NCI-H345 treated with DMSO at 0.1 percent for 48 hours (cell line): ENCODE measurements at regions not wholly inside any gene's neighbourhood (a gene's known extent, or its start where the extent isn't known, plus 50 kb on each side); places are given as distances from the start of the nearest gene placed in this dataset.
"Not testable (repeated sequence)": the region's sequence is repeated elsewhere in the genome, so short reads cannot be mapped to it uniquely, and the experiment has no call there.

Experiments used
- DNase-seq: peaks from one replicate; lab custom pipeline; 2025; ENCODE audit not compliant: unreplicated experiment; lab: John Stamatoyannopoulos, UW

DNA sequence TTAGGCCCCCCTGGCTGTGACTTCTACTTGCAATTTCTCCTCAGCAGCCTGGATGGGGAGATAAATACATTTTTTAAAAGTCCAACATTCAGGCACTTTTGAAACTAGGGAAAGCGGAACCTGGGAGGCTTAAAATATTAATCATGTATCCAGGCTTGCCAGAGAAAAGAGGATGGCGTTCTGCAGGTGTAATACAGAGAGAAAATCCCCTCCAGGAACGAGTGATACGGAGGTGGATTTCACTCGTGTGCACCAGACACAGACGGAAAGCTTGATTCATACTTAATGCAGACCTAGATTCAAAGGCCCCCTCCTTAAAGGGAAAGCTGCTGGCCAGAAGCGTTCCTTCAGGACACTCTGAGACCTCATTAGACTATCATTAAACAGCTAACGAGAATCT is 354.0 kb upstream of the BOD1L1 start:
- no peak for DNase-seq

DNA sequence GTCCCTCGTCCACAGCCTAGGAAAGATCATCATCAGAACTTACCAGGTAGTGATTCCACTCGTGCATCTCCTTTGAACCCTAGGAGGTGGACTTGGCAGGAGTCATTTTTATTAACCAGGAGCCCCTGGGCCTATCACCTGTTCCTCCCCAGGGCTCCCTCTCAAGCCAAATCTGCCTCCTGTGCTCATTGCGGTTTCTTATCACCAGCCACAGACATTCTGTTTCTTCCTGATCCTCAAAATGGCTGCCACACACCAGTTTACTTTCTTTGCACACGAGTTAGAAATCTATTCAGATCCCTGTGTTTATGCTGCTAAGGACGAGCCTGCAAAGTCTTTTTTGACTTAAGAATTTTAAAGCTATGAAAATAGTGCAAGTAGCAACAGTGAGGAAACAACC is 354.5 kb upstream of the BOD1L1 start:
- DNase-seq = no peak

DNA sequence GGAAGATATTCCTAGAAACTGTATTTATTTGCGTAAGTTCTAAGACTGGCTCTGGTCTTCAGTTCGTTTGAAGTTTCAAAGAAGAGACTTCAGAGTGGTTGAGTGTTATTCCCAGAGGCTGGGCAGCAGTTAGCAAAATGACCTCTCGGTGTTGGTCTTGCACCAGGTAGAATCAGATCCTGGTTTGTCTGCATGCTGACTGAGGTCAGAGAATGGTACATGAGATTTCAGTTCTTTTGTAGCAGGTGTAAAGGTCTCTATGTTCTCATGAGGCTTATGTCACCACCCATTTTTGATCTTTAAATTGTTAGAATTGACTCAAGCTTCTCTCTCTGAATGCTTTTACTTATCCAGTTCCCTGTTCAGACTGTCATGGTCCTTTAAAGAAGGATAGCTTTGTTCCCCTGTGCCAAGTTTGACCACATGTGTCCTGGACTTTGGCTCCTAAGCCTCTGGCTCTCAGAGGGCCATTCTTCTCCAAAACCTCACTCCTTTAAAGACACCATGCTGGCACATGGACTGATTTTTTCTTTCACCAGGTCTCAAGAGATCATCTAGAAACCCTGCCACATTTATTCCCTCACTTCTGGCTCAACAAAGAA is 355.8 kb upstream of the BOD1L1 start:
- DNase-seq = no peak

DNA sequence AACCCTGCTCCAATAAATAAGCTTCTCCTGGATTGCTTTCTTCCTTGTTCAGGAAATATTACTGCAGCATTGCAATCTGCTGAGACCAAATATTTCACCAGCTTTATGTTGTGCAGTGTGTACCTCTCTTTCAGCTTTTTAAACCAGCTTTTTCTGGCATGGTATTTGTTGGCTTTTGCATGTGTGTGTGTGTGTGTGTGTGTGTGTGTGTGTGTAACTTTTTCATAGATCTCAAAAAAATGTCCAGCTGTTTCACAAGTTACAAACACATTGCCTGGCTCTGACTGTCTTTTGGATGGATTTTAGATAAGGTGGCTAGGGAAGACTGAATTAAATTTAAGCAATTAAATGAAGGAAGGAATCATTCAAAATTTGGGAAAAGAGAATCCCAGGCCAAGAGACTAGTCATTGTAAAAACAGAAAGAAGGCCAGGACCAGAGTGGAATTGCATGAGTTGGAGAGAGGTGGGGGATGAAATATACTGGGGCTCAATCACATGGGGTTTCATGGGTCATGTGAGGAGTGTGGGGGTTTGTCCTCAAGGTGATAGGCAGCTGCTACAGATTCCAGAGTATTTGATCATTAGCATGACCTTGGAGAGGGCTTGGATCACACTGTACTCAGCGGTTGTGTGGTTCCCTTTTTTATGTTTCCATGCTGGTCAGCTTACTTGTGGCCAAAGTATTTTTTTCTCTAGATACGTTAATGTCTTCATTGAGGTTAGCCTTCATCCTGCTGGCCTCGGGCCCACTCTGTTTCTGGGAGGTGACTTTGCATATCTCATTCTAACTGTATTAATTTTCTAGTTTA is 357.7 kb upstream of the BOD1L1 start:
- DNase-seq = no peak

DNA sequence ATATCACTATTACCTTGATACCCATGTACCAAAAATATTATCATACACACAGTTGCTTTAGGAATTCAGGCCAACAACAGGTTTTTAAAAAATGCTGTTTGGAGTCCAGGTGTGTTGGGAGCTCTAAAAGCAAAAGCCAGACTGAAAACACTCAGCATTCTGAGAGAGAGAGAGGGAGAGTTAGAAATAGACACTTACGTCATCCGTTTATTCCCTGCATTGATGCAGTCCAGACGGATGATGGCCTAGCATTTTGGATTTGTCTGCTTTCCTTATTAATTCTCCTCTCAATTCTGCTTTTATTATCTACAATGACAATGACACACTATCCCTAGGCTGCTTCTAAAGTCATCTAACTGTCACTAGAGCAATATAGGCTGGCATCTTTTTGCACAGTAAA is 358.3 kb upstream of the BOD1L1 start:
- DNase-seq = no peak

DNA sequence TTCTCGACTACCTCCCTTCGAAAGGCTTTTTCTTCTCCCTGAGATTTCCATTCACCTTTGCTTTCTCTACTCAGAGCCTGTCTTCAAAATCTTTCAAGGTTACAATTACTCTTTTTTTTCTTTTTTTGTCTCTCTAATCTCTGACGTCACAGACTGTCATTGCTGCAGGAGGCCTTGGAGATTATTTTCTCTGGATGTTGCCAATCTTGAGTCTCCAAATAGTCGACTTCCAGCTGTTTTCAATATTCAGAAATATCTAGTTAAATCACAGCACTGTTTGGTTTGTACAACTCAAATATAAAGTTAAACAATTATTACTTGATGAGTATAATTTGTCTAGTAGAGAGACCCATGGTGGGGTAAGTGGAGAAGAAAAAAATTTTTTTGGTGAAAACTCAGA is 359.0 kb upstream of the BOD1L1 start:
- DNase-seq = no peak

DNA sequence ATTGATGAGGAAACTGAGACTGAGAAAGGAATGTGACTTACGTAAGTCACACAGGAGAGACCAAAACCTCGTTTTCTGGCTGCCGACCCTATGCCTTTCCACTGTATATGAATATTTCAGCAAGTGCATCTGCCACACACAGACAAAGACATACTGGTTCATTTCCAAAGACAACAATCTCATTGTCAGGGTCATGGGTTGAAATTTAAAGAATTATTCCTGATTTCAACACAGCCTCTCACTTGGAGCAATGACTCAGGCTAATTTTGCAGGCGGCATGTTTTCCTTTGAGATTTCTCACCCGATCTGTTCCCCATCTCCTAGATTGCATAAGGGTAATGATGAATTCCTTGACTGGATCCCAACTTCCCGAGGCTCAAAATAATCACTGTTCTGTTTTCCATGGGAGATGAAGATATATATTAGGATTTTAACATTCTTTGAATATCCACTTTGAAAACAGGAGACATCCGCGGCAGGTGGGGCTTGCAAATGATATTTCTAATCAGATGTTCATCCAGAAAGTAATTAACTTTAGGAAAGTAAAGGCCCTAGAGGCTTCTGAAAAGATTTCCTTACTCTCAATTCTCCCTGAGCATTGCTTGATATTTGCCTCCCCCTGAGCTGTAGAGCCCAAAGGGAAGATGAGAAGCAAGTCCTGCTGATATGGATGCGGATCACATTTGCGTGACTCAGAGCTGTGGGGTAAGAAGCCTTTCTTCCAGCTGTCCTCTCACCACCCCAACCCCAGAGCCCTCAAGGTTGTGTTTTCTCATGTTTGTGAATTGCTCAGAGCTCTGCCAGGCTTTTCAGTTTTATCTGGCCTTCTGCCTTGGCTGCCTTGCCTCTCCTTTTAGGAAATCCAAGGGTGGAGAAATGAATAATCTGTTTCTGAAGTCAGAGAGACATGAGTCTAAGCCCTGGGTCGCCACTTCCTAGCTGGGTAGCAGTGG is 361.1 kb upstream of the BOD1L1 start:
- no peak for DNase-seq

DNA sequence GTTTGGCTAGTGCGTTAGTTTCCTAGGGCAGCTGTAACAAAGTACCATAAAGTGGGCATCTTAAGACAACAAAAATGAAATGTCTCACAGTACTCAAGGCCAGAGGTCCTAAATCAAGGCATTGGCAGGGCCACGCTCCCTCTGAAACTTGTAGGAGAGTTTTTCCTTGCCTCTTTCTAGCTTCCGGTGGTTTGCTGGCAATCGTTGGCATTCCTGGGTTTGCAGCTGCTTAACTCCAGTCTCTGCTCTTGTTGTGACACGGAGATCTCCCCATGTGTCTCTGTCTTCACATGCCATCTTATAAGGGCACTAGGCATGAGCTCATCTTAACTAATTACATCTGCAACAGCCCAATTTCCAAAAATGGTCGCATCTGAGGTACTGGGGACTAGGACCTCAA is 362.0 kb upstream of the BOD1L1 start:
- DNase-seq = no peak

DNA sequence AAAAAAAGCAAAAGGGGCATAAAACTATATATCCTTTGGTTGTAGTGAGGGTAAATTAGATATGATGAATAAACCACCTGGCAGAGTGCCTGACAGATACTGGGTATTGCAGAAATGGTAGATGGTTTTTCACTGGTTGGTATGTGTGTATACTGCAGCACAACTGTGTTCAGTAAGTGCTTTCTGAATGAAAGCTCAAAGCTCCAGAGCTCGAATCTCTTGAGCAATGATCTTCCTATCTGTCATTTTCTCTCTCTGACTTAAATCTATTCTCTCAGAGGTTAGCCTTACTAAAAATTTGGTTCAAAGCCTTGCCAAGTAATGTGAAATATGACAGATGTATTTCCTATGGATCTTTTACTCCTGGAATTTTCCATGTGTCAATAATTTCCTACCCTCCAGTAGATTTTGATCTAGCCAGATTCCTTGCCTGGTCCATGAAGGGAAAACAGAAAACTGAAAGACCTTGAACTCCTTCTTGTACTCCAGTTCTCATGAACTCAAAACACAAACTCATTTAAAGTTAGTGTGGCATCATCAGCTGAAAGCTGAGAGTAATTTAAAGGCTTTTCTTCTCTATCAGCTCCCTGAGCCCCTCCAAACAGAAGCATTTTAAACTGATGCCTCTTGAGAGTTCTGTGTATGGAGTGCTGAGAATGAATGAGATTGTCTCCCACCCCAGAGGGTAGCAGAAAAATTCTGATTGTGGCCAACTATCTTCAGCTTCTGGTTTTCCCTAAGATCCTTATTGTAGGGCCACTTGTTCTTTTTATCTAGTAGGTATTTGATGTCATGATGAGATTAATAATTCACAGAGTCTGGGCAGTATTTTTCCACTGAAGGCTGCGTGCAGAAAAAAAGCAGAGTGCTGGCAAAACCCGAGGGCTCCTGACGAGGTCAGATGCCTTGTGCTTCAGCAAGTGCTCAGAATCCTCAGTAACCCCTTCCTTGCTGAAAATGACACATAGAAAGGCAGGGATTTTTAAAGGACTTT is 363.4 kb upstream of the BOD1L1 start:
- DNase-seq = no peak

DNA sequence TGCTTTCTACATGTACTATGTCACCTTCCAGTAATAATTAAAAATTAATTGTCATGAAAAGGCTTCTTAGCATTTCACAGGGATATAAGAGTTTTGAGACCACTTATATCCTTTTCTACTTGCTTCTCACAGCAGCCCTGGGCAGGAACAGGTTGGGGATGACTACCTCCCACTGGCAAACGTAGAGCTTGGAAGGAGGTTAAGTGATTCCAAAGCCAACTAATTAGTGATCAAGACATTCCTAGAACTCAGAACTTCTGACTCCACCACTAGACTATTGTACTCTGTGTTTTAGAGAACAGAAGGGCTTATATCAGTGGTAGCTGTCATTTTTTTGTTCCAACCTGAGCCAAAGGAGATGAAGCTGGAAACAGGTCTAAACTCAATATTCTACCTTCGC is 364.5 kb upstream of the BOD1L1 start:
- DNase-seq = no peak

DNA sequence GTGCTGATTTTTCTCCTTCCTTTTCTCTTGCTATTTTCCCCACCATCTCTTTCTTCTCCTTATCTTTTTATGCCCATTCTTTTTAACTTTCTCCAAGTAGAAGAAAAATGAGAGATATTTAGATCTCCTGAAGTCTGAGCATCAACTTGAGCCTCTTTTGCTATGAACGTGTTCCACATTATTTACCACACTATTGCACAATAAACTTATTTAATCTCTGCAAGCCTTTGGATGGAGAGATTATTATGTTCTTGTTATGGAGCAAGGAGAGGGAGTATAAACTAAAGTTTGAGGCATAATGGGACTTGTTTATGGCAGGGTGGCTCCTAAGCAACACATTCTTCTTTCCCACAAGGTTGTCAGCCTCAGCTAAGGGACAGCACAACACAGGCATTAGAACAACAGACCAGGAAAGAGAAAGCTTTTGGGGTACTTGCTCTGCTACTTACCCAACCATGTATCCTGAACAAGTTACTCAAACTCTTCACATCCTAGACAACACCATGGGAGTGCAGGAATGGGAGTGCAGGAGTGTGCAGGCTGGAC is 365.5 kb upstream of the BOD1L1 start:
- no peak for DNase-seq

DNA sequence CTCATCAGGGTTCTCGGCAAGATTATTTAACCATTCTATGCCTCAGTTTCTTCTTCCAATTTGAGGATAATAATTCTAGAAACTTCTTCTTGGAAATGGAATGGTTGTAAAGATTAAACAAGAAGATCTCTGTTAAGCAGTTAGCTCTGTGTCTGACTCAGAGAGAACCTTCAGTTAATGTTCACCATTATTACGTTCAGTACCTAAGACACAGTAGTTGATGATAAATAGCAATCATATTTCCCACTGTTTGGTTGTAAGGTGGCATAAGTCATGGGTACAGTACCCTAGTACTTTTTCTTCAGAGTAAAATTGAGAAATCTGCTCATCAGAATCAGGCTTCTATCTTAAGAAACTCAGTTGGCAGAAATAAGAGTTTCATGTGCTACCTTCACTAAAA is 366.5 kb upstream of the BOD1L1 start:
- DNase-seq = no peak

DNA sequence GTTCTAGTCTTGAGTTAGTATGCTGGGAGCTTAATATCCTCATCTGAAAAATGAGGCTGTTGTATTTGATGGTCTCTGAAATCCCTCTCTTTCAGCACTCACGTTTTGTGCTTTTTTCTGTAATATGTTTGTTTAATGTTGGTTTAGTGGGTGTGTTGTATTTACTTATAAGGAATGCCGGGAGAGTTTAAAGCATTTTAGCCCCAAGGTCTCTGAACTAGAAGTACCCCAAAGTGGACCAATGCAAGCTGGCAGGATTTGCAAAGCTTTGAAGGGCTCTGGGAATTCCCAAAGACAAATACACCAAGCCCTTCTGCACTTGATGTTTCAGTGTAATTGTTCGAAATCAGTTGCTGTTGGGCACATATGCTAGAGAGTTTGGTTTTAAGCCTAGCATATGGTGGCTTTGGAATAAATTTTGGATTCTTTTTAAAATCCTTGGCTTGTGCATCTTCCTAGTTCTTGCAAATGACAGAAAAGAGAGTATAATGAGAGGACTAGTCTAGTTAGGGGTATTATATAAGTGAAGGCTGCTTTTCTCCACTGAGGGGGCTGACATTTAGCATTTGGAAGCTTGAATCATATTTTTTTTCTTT is 371.4 kb upstream of the BOD1L1 start:
- DNase-seq = no peak

DNA sequence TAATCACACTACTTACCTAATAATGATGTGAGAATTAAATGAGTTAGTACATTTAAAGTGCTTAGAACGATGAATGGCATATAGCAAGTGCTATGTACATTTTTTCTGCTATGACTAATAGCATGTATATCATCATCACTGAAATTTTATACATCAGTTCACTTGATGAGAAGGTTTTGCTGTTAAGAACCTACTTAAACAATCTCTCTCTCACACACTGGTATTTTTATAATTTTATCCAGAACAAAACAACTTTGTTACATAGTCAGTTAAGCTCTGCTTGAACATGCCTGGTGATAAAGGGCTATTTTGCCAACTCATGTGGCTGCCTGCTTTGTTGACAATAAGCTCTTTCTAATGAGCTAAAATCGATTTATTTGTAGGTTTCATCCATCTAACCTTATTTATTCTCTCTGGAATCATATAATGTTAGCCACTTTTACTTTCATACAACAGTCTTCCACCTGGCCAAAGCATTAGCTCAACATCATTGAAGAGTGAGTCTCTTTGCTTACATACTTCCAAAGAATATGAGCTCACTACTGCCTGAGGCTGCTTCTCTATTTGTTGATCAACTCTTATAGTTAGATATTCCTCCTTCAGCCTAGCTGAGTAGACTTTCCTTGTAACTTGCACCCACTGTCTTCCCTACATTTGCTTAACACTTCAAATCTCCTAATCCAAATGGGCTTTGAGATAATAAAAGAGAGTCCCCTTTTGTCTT is 372.7 kb upstream of the BOD1L1 start:
- DNase-seq = no peak

DNA sequence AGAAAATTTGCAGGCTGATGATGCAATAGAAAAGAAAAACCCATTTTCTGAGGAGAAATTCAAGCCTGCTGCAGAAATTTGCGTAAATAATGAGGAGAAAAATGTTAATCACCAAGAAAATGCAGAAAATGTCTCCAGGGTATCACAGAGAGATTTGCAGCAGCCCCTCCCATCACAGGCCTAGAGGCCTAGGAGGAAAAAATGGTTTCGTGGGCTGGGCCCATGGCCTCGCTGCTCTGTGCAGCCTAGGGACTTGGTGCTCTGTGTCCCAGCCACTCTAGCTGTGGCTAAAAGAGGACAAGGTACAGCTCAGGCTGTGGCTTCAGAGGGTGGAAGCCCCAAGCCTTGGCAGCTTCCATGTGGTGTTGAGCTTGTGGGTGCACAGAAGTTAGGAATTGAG is 374.8 kb upstream of the BOD1L1 start:
- DNase-seq = not testable (repeated sequence)

DNA sequence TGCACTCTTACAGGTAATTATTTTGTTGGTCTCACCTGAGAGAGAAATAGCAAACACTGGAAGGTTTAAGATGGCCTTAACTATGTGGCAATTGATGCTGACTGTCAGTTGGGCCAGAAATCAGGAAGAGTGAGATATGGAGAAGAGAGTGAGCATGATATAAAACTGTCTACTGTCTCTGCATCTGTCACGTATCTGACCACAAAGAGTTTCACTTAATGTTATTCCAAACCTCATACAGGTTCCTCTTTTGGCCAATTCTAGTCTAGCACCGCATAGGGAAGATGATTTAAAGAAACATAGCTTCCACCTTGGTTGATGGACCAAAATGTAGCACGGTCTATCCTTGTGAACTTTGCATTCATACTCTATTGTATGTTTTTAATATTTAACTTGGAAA is 381.0 kb upstream of the BOD1L1 start:
- no peak for DNase-seq

DNA sequence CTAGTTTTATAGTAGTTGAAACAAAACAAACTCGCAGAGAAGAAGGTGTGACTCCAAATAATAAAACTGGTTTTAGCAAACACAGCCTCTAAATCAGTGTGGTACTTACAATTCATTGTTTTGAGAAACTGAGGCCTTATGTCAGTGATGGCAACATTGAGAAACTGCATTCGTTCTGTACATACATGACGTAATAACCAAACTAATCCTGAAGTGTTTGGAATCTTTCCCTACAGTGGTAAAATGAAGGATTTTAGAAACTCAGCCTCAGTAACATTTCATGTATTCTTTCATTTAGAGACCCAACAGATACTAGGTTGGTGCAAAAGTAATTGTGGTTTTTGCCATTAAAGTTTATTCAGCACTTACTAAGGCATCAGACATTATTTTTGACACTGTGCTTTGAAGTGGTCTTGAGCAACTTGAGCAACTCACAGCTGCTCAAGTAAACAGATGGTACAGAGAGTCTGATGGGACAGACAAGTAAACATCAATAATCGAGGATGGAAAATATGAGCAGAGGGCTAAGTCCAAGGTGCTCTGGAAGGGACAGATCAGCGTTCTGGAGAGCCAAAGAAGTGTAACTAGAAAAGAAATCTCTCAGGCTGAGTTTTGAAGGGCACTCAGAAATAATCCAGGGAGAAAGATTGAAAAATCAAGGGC is 390.8 kb upstream of the BOD1L1 start:
- DNase-seq = no peak

DNA sequence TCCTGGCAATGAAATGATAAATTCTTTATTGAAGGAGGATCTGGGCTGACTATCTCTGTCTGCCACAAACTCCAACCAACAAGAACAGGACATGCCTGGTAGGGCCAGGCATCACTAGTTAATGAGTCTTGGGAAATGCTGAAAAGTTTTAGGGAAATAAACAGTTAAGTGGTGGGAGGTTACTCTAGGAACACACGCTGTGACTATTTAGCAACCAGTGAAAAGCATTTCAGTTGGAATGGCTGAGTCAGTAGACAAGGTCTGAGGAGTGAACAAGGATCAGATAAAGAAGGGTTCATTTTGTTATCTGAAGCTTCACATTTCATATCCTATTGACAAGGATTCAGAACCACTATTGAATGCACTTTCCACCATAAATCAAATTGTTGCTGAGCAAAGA is 394.9 kb upstream of the BOD1L1 start:
- DNase-seq = no peak

DNA sequence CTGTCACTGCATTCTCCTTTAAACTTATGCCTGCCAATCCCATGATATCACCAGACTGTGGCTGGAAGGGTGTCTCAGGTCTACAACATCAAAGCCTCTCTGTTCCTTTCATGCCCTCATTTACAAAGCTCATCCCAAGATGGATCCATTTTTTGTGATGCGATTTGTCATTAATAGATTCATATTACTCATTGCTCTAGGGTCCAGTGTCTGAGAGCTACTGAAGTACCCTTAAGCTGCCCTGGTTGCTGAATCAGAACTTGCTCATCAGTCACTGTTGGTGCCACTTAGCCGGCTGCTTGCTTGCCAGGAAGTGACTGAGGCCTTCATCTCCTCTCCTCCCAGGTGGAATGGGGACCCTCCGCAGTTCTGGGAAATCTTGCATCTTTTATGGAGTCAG is 395.5 kb upstream of the BOD1L1 start:
- no peak for DNase-seq
